HAP-1 (cell line): ENCODE measurements at regions not wholly inside any gene's neighbourhood (a gene's known extent, or its start where the extent isn't known, plus 50 kb on each side); places are given as distances from the start of the nearest gene placed in this dataset.
"Not testable (repeated sequence)": the region's sequence is repeated elsewhere in the genome, so short reads cannot be mapped to it uniquely, and the experiment has no call there.

Source experiments
- DNase-seq, 2 experiments: peaks; one replicate each; pipeline ENCODE4 v3.0.0-alpha.2; 2016 to 2020; ENCODE audit warnings: low spot score in 2 of 2
- H3K27me3 ChIP-seq: fragments of 250-450 bp; sonication (Bioruptor Pico); 2 replicates; pipeline ENCODE4 v1.5.1; 2020; ENCODE audit warnings: low read depth, mild to moderate bottlenecking, moderate library complexity
- H3K36me3 ChIP-seq: fragments of 250-450 bp; sonication (Bioruptor Pico); replicated peaks from 2 replicates; pipeline ENCODE4 v1.5.1; 2020; ENCODE audit warnings: mild to moderate bottlenecking
- H3K4me1 ChIP-seq: fragments of 250-450 bp; sonication (Bioruptor Pico); 2 replicates; pipeline ENCODE4 v1.5.1; 2020; ENCODE audit warnings: mild to moderate bottlenecking
- H3K4me3 ChIP-seq: fragments of 250-450 bp; sonication (Bioruptor Pico); 2 replicates; pipeline ENCODE4 v1.5.1; 2020; ENCODE audit warnings: mild to moderate bottlenecking, moderate library complexity
- H3K9me3 ChIP-seq: fragments of 250-450 bp; sonication (Bioruptor Pico); 2 replicates; pipeline ENCODE4 v1.5.1; 2020; ENCODE audit warnings: mild to moderate bottlenecking, moderate library complexity
- in situ Hi-C: fragments of 300-500 bp; cut with MboI; formaldehyde crosslinking; loops from 3 replicates; pipeline ENCODE4 v1.14.3; 2020; ENCODE audit warnings: low sequenced_read_pairs, inconsistent platforms, mixed read lengths

DNA sequence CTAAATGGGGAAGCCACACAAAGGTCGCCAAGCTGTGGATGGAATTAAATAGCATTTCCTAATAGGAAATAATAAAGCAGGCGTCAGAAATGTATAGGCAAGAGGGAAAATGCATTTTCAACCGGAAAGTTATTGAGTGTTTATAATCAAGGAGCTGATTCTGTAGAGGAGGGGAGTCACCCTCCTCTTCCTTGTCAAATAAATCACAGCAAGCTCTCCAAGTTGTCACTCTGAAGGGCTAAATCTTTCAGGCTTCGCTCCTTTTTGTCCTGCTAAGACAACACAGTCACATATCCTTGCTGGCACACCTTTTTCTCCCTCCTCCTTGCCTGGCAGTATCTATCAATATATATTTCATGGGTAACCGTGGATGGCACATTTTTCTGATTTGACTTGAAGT lies 338.4 kb downstream of the SATB1 start:
- Histone ChIP-seq H3K9me3 (peaks cover 5% of the 10 kb centered on the region; the same call in 1 of the 2 replicates), H3K4me1 (peaks cover 5% of the 10 kb centered on the region), H3K4me3 (no peak overlapping the region), H3K36me3 (no peaks in the 10 kb centered on the region), H3K27me3 (no peaks in the 10 kb centered on the region)
- in situ Hi-C loops, result no loop called here
- no peak for DNase-seq

DNA sequence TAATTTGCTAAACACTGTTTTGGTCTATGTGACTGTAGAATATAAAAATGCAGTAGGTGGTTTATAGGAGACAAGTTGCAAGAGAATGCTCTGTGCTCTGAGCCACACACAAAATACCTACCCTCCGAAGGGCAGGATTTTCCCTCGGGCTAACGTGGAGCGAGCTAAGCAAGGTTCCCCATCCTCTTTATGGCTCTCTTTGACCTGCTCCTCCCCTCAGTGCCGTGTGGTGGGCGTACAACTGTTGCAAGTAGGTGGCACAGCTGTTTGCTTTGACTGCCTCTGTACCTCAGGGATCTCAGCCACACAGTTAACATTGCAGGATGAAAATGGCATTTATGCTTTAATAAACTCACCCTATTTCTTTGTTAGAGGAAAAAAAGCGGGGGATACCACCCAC lies 339.1 kb downstream of the SATB1 start:
- no peak for DNase-seq
- Histone ChIP-seq H3K9me3 (peaks cover 5% of the 10 kb centered on the region; the same call in 1 of the 2 replicates), H3K4me3 (no peak overlapping the region), H3K36me3 (no peaks in the 10 kb centered on the region), H3K4me1 (peaks cover 5% of the 10 kb centered on the region), H3K27me3 (no peaks in the 10 kb centered on the region)
- in situ Hi-C loops, result no loop called here

DNA sequence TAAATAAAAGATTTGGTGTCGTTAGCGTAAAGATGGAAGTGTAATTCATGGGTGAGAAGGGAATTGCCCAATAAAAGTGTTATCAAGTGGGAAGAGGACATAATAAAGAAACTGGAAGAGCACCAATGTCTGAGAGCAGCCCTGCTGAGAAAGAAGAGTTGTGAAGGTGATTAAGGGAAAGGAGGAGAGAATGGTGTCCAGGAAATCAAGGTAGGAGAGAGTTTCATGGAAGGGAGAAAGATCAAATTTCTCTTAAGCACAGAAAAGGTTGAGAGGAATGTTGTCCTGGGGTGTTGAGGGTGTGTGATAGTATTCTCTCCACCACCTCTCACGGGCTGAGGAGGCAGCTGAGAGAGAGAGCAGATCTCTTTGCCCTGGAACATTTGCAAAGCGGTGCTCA lies 339.7 kb downstream of the SATB1 start:
- Histone ChIP-seq H3K4me3 (no peak overlapping the region), H3K36me3 (no peaks in the 10 kb centered on the region), H3K4me1 (peaks cover 6% of the 10 kb centered on the region), H3K27me3 (no peaks in the 10 kb centered on the region), H3K9me3 (peaks cover 5% of the 10 kb centered on the region; the same call in 1 of the 2 replicates)
- in situ Hi-C loops, result no loop called here
- no peak for DNase-seq

DNA sequence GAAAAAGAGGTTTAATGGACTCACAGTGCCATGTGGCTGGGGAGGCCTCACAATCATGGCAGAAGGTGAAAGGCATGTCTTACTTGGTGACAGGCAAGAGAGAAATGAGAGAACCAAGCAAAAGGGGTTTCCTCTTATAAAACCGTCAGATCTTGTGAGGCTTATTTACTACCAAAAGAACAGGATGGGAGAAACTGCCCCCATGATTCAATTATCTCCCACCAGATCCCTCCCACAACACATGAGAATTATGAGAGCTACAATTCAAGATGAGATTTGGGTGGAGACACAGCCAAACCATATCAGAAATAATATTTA lies 340.8 kb upstream of the TBC1D5 start:
- H3K9me3 ChIP-seq, H3K36me3 ChIP-seq, DNase-seq, in situ Hi-C loops, H3K4me3 ChIP-seq, H3K27me3 ChIP-seq: not testable (repeated sequence)
- peaks cover 16% of the 10 kb centered on the region for H3K4me1 ChIP-seq

DNA sequence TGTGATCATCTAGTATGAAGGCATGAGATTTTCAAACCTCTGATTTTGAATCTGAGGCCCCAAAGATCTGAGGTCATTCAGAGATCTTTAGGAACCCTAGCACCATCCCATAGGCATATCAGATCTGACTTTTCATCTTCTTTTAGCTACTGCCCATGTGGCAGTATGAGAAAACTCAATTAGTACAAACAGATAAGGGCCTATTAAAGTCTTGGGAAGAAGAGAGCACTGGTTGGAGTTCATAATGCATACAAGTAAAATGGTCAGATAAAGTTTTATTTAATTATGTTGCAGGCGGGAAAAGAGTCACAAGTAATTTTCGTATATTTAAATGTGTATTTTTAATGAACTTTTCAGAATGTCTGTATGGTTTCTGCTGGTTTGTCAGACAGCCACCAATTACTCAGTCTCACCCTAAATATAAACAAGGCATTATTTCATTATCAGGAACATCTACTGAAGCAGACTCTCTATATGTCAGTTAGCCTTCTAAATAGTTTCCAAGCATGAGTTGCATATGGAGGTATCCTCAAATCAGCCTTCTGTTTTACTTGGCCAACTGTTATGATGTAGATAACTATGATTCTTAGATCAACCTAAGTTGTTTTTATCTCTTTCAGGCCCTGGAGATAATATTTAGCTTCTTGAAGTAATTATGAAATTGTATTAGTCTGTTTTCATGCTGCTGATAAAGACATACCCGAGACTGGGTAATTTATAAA lies 340.3 kb upstream of the TBC1D5 start:
- in situ Hi-C loops, result no loop called here
- peaks cover 16% of the 10 kb centered on the region for H3K4me1 ChIP-seq
- H3K4me3 ChIP-seq, result no peak overlapping the region
- H3K36me3 ChIP-seq, result no peaks in the 10 kb centered on the region
- no peak for DNase-seq
- H3K9me3 ChIP-seq, result no peaks in the 10 kb centered on the region
- H3K27me3 ChIP-seq, result no peaks in the 10 kb centered on the region

DNA sequence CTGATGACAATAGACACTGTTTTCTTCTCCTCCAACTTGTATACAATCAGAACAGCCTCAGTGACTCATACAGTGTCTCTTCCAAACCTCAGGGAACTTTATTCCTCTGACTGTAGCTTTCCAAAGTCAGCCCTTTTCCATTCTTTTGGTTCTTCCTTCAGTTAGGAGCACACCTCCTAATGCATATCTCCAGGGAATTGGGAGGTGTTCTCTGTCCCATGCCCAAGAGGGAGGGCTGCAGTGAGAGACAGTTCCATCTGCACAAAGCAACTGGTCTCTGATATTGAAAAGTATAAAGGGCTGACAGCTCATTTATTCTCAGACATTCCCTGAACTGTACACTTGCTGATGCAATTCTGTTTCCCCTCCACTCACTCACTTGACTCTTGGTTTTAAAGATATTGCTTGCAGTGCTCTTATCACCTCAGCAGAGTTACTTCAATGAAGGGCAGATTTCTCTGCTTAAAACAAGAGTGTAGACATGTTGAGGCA lies 337.8 kb upstream of the TBC1D5 start:
- Histone ChIP-seq H3K9me3 (no peaks in the 10 kb centered on the region), H3K27me3 (no peaks in the 10 kb centered on the region), H3K4me1 (peaks cover 11% of the 10 kb centered on the region), H3K4me3 (no peak overlapping the region), H3K36me3 (no peaks in the 10 kb centered on the region)
- DNase-seq, result no peak
- in situ Hi-C loops, result no loop called here

DNA sequence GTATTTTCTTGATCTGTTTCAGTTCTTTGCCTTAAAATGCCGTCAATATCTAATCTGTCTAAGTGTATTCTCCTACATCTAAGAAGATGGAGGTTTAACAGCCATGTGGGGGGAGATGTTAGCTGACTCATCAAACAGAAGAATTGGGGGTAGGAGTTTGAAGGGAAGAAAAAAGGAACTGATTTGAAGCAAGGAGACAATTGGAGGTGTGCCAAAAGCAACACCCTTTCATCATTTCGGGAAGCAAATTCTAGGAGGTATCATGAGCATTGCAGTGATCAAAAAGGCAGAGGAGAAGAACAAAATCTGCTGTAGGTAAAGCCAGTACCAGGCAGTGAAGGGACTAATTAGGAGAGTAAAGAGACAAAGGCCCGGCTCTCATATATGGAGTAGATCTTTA lies 337.3 kb upstream of the TBC1D5 start:
- DNase-seq, result no peak
- in situ Hi-C loops, result no loop called here
- H3K36me3 ChIP-seq, result no peaks in the 10 kb centered on the region

DNA sequence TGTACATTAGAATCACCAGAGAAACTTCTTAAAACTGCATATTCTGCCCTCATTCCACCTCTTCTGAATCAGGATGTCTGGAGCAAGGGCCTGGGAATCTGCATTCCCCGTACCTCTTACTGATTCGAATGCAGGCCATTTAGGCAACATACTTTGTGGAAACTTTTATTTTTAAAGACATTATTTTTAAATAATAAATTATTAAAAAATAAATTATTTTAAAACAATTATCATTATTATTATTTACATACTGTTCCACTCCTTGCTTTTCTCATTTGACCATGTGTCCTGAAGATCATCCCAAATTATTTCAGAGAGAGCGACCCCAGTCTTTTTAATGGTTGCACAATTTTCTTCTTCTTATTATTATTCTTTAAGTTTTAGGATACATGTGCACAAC lies 336.6 kb upstream of the TBC1D5 start:
- in situ Hi-C loops, result no loop called here
- Histone ChIP-seq H3K9me3 (no peaks in the 10 kb centered on the region), H3K27me3 (no peaks in the 10 kb centered on the region), H3K36me3 (no peaks in the 10 kb centered on the region), H3K4me3 (no peak overlapping the region), H3K4me1 (peaks cover 11% of the 10 kb centered on the region)
- no peak for DNase-seq

More for the DNA sequence above, 337.3 kb upstream of the TBC1D5 start:
- Histone ChIP-seq H3K9me3 (no peaks in the 10 kb centered on the region), H3K27me3 (no peaks in the 10 kb centered on the region), H3K4me1 (peaks cover 11% of the 10 kb centered on the region), H3K4me3 (no peak overlapping the region)

DNA sequence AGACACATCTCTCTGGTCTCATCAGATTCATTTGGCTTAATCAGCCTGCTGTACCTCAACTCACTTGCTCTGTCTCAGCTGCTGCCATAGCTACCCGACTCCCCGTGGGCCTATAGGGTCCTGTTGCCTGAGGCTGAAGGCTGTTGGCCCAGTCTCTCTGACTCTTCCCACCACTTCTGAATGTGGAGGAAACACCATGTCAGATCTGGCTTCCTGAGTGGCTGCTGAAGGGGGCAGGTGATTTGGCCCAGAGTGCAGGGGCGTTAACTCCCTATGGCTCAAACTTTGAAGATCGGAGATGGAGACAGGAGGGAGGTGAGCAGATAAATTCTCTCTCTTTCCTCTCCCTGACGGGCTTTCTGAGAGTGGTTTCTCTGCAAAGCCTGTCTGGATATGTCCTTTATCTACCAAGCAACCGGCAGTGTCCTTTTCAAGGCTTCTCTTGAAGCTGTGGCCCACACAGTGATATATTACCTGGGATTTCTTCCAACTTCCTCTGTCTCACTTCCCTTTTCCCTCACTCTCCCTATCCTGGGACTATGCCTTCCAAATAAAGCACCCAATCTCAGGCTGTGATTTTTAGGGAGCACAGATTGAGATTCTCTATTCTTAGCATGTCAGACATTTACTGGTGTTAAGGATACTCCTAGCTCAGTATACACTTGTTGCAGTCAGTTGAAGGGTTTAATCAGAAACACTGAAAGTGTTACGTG lies 334.9 kb upstream of the TBC1D5 start:
- H3K9me3 ChIP-seq, result no peaks in the 10 kb centered on the region
- no peaks in the 10 kb centered on the region for H3K27me3 ChIP-seq
- no peak for DNase-seq
- H3K4me1 ChIP-seq, result peaks cover 11% of the 10 kb centered on the region
- in situ Hi-C loops, result no loop called here
- H3K4me3 ChIP-seq, result no peak overlapping the region
- no peaks in the 10 kb centered on the region for H3K36me3 ChIP-seq

DNA sequence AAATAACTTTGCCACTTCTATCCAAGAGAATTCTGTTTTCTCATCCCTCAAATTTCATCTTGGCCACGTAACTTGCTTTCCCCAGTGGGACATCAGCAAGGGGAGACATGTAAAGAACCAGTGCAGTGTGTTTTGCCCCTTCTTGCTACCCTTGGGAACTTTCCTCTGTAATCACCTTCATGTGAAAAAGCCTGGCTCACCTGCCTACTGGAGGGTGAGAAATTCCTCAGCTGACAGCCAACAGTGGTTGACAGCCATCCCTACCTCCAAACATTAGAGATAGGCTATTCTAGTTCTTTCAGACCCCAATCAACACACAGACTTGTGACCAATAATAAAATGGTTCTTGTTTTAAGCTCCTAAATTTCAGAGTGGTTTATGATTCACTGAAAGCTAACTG lies 333.9 kb upstream of the TBC1D5 start:
- Histone ChIP-seq H3K27me3 (no peaks in the 10 kb centered on the region), H3K4me3 (no peak overlapping the region), H3K4me1 (peaks cover 11% of the 10 kb centered on the region), H3K9me3 (no peaks in the 10 kb centered on the region), H3K36me3 (no peaks in the 10 kb centered on the region)
- in situ Hi-C loops, result no loop called here
- no peak for DNase-seq

DNA sequence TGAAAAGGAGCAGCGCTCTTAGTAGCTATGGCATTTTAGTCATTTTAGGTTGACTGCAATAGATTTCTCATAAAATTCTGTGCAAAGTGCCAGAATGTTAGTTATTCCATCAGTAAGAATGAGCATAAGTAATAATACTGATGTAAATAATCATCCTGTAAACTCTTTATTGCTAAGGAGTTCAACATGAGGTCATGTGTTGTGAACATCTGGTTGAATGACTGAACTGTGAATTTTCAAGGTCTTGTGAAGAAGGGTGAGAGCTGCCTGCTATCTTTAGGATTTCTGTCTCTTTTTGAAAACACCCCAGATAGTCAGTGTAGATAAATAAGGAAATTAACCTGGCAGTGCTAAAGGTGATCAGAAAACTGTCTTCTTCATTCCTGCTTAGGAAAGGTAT lies 333.4 kb upstream of the TBC1D5 start:
- Histone ChIP-seq H3K4me3 (no peak overlapping the region), H3K9me3 (no peaks in the 10 kb centered on the region), H3K27me3 (no peaks in the 10 kb centered on the region), H3K4me1 (peaks cover 11% of the 10 kb centered on the region), H3K36me3 (no peaks in the 10 kb centered on the region)
- DNase-seq, result no peak
- in situ Hi-C loops, result no loop called here

DNA sequence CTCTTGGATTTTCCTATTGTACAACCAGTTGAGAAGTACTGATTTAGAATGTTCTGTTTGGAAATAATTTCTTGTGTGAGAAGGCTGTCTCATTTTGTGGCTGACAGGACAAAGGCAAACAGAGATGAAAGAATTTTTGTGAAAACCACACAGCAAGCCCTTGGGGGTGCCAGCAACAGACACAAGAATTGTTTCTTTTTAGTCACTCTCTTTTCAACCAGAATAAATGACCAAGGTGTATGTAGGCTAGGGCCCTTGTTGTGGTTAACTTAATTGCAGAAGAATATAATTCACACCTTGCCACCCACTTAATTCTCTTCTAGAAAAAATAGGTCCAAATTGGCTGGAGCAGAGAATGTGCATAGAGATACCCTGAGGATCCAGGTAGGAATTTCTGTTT lies 329.4 kb upstream of the TBC1D5 start:
- DNase-seq, result no peak
- in situ Hi-C loops, result no loop called here
- H3K4me1 ChIP-seq, result peaks cover 9% of the 10 kb centered on the region

DNA sequence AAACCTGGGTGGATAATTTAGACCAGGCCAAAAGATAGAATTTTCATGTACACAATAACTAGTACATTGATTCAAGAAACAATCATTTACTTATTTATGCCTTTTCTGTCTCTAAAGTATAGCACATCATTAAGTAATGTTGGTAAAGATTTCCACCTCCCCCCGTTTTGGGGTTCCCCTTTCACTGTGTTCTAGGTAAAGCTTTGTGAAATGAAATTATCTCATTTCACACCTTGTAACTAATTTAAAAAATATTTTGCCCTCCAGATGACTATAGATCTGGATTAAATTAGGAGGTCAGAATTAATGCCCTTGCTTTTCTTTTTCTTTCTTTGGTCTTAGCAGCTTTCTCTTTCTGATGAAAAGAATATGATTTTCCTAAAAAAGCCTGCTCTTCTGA lies 328.5 kb upstream of the TBC1D5 start:
- H3K36me3 ChIP-seq, result no peaks in the 10 kb centered on the region
- DNase-seq, result no peak
- no peaks in the 10 kb centered on the region for H3K27me3 ChIP-seq
- H3K9me3 ChIP-seq, result 0 out of 2 replicates have a peak, but pooled peaks cover 2% of the 10 kb centered on the region
- peaks cover 10% of the 10 kb centered on the region for H3K4me1 ChIP-seq
- no peak overlapping the region for H3K4me3 ChIP-seq
- in situ Hi-C loops, result no loop called here

More for the DNA sequence above, 329.4 kb upstream of the TBC1D5 start:
- Histone ChIP-seq H3K4me3 (no peak overlapping the region), H3K9me3 (0 out of 2 replicates have a peak, but pooled peaks cover 2% of the 10 kb centered on the region), H3K36me3 (no peaks in the 10 kb centered on the region), H3K27me3 (no peaks in the 10 kb centered on the region)

DNA sequence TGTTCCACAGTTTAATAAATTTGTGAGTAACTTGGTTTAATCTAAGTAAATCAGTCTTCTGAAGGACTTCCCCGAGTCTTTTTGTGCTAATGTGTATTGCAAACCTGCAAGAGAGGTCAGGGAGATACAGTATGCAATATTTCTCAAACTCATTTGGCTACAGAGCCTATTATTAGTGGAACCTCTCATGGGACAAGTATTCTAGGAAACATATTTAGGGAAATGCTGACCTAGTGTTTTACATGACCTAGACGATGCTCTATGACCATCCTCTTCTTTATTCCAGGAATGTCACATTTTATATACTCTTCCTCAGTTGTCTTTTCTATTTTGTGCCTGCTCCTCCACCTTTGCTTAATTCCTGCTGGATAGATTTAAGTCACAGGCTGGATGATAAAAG lies 327.8 kb upstream of the TBC1D5 start:
- no peak for DNase-seq
- in situ Hi-C loops, result no loop called here
- Histone ChIP-seq H3K4me3 (no peak overlapping the region), H3K9me3 (0 out of 2 replicates have a peak, but pooled peaks cover 2% of the 10 kb centered on the region), H3K4me1 (peaks cover 10% of the 10 kb centered on the region), H3K36me3 (no peaks in the 10 kb centered on the region), H3K27me3 (no peaks in the 10 kb centered on the region)
